RCC 7860 (cell line): ENCODE measurements at regions not wholly inside any gene's neighbourhood (a gene's known extent, or its start where the extent isn't known, plus 50 kb on each side); places are given as distances from the start of the nearest gene placed in this dataset.

Experiments
- DNase-seq: peaks from one replicate; pipeline ENCODE4 v3.0.0-alpha.2; 2015; ENCODE audit warnings: low spot score
- FAIRE-seq: peaks from 2 replicates; lab custom pipeline; 2012; peaks lifted over from hg19 to GRCh38; lab: Jason Lieb, UNC

GRCh38 chr4:123496421-123496820, 99.8 kb downstream of the SPRY1 start:
- no peak for FAIRE-seq

GRCh38 chr4:123497340-123497739, 100.7 kb downstream of the SPRY1 start:
- FAIRE-seq (no peak), DNase-seq (no peak)

More at GRCh38 chr4:123496421-123496820, 99.8 kb downstream of the SPRY1 start:
- DNase-seq = no peak

- DNase-seq (no peak), FAIRE-seq (no peak)
Measured at GRCh38 chr4:123501733-123502132, 105.1 kb downstream of the SPRY1 start.

GRCh38 chr4:123503698-123504363, 107.2 kb downstream of the SPRY1 start:
- DNase-seq (no peak), FAIRE-seq (no peak)

- FAIRE-seq = no peak
- DNase-seq = no peak
Measured at GRCh38 chr4:123505095-123506010, 108.8 kb downstream of the SPRY1 start.

- no peak for DNase-seq
- FAIRE-seq = no peak
Measured at GRCh38 chr4:123506011-123506695, 109.6 kb downstream of the SPRY1 start.

- DNase-seq (no peak), FAIRE-seq (no peak)
Measured at GRCh38 chr4:123507376-123507775, 110.8 kb downstream of the SPRY1 start.

GRCh38 chr4:123510221-123510620, 113.6 kb downstream of the SPRY1 start:
- no peak for FAIRE-seq
- DNase-seq = no peak

GRCh38 chr4:123510659-123511058, 114.1 kb downstream of the SPRY1 start:
- no peak for DNase-seq

GRCh38 chr4:123516576-123516975, 120.0 kb downstream of the SPRY1 start:
- DNase-seq = no peak
- no peak for FAIRE-seq

More at GRCh38 chr4:123510659-123511058, 114.1 kb downstream of the SPRY1 start:
- FAIRE-seq = no peak

GRCh38 chr4:123517176-123517575, 120.6 kb downstream of the SPRY1 start:
- FAIRE-seq = no peak
- no peak for DNase-seq

GRCh38 chr4:123517971-123518370, 121.4 kb downstream of the SPRY1 start:
- DNase-seq (no peak), FAIRE-seq (no peak)

- DNase-seq = no peak
- no peak for FAIRE-seq
Measured at GRCh38 chr4:123520325-123520724, 123.7 kb downstream of the SPRY1 start.

GRCh38 chr4:123522081-123522480, 125.5 kb downstream of the SPRY1 start:
- DNase-seq (no peak), FAIRE-seq (no peak)

GRCh38 chr4:123522646-123523045, 126.1 kb downstream of the SPRY1 start:
- DNase-seq (no peak), FAIRE-seq (no peak)

- no peak for FAIRE-seq
- DNase-seq = no peak
Measured at GRCh38 chr4:123524958-123525628, 128.5 kb downstream of the SPRY1 start.

- DNase-seq (no peak), FAIRE-seq (no peak)
Measured at GRCh38 chr4:123526511-123526910, 129.9 kb downstream of the SPRY1 start.

GRCh38 chr4:123528501-123529277, 132.1 kb downstream of the SPRY1 start:
- FAIRE-seq (no peak), DNase-seq (no peak)

GRCh38 chr4:123529278-123529568, 132.6 kb downstream of the SPRY1 start:
- no peak for FAIRE-seq
- DNase-seq = no peak

- no peak for FAIRE-seq
- DNase-seq = no peak
Measured at GRCh38 chr4:123530357-123530756, 133.8 kb downstream of the SPRY1 start.
